Testis (tissue), 2 donors: ENCODE measurements at regions not wholly inside any gene's neighbourhood (a gene's known extent, or its start where the extent isn't known, plus 50 kb on each side); places are given as distances from the start of the nearest gene placed in this dataset.

Source experiments
- DNase-seq: peaks from one replicate; pipeline ENCODE4 v3.0.0-alpha.2; 2019
- H3K27ac ChIP-seq, 2 donors: fragments of 200-600 bp; sonication (generic); one replicate each; pipeline ENCODE4 v1.5.1; 2019
- H3K27me3 ChIP-seq: fragments of 200-600 bp; sonication (generic); one replicate; pipeline ENCODE4 v1.5.1; 2019
- H3K36me3 ChIP-seq: fragments of 200-600 bp; sonication (generic); one replicate; pipeline ENCODE4 v1.5.1; 2017; ENCODE audit warnings: low read depth; ENCODE audit errors: missing control alignments
- H3K4me1 ChIP-seq: fragments of 200-600 bp; sonication (generic); one replicate; pipeline ENCODE4 v1.5.1; 2019
- H3K4me3 ChIP-seq, 2 donors: fragments of 200-600 bp; sonication (generic); one replicate each; pipeline ENCODE4 v1.5.1; 2017 to 2019
- H3K9me3 ChIP-seq: fragments of 200-600 bp; sonication (generic); one replicate; pipeline ENCODE4 v1.5.1; 2017
- POLR2A ChIP-seq: fragments of 450-650 bp; IDR thresholded peaks from one replicate; pipeline ENCODE4 v1.6.1; 2017; ENCODE audit warnings: antibody characterized with exemption, mild to moderate bottlenecking, moderate library complexity
- WGBS, 2 donors: methylation state at CpG; one replicate each; pipeline ENCODE4 v1.1.5; 2018; 5-methylcytosine and 5-hydroxymethylcytosine counted together
- intact Hi-C: fragments of 100-400 bp; cut with DNase I; formaldehyde crosslinking; loops from one replicate; pipeline ENCODE4 v1.15.1; 2023; ENCODE audit warnings: low total_unique reads
- TF ChIP-seq, protein P1 (sequence below), 3 experiments: fragments of 450-650 bp in 2 of 3; fragments of 200-600 bp in 1 of 3; sonication (generic) in 1 of 3; IDR thresholded peaks; one replicate each; pipeline ENCODE4 v1.5.1; 2016 to 2019; ENCODE audit warnings: antibody characterized with exemption in 3 of 3, mild to moderate bottlenecking in 2 of 3, moderate library complexity in 1 of 3

DNA sequence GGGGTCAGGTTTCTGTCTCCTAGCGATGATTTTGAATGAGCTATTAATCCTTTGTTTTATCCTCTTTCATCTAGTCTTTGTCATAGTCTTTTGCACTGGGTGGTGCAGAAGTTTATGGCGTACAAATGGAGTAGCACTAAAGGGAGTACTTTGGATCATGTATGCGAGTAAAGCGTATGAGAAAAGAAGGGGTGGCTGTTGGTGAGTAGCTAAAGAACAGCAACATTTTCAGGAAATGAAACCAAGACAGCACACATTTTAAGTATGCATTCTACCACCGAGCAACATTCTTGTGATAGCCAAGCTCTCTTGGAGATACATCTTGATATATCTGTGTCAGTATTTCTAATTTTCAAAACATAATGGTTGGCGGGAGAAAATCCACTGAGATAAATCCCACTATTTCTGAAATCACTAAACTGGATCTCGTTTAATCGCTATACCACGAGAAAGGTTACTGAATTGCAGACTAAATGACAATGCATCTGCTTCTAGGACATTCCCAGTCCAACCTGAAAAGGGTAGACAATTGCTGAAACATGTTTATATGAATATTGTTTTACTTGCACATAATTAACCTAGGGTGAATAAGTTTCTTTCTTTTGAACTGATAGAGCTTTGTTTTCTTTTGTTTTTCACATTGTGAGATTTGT is 196.1 kb downstream of the TRIM27 start:
- no peaks in the 10 kb centered on the region for H3K4me1 ChIP-seq
- no peak overlapping the region for H3K4me3 ChIP-seq
- WGBS, 2 donors: 49 to 51% methylated on average over 9 of the region's 9 CpGs
- no peak for DNase-seq
- TF ChIP-seq, protein P1, sequence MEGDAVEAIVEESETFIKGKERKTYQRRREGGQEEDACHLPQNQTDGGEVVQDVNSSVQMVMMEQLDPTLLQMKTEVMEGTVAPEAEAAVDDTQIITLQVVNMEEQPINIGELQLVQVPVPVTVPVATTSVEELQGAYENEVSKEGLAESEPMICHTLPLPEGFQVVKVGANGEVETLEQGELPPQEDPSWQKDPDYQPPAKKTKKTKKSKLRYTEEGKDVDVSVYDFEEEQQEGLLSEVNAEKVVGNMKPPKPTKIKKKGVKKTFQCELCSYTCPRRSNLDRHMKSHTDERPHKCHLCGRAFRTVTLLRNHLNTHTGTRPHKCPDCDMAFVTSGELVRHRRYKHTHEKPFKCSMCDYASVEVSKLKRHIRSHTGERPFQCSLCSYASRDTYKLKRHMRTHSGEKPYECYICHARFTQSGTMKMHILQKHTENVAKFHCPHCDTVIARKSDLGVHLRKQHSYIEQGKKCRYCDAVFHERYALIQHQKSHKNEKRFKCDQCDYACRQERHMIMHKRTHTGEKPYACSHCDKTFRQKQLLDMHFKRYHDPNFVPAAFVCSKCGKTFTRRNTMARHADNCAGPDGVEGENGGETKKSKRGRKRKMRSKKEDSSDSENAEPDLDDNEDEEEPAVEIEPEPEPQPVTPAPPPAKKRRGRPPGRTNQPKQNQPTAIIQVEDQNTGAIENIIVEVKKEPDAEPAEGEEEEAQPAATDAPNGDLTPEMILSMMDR (IDR thresholded peaks at IDR 0.05): no peak
- no peak for TF ChIP-seq POLR2A
- no peaks in the 10 kb centered on the region for H3K36me3 ChIP-seq
- intact Hi-C loops: no loop called here
- H3K27me3 ChIP-seq: no peaks in the 10 kb centered on the region
- H3K27ac ChIP-seq: no peak overlapping the region
- no peaks in the 10 kb centered on the region for H3K9me3 ChIP-seq

DNA sequence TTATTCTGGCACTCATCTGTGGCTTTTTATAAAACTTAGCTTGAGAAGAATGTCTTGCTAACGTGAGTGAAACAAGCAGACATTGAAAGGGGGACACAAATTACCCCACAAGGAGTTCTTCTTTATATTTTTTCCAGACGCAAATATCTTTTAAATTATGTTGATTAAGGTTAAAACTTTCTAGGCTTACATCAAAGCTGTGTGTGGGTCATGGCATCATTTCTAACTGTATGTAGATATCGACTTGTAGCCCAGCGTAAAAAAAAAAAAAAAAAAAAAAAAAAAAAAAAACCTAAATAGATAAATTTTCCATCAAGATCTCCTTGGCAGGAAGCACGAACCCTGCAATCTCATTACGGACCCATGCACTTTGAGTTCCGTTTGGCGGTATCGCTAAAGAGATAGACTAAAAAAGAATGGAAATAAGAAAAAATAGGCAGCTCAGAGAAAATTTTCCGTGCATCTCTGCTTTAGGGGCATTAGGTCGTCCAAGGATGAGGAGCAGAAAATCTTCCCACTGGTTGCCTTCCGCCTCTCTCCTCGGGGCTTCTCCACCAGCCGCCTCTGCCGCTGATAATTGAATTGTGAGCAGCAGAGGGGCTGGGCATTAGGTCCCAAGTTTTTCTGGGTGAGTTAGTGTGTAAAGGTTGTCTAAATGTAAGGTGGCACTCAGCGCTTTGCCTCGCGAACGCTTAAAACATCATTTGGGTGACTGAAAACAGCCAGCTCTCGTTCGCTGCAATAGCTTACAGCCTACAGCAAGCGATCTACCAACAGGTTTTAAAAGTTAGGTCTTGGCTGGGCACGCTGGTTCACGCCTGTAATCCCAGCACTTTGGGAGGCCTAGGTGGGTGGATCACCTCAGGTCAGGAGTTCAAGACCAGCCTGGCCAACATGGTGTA is 194.0 kb downstream of the TRIM27 start:
- H3K9me3 ChIP-seq: no peaks in the 10 kb centered on the region
- no peak for DNase-seq
- H3K27ac ChIP-seq: no peak overlapping the region
- WGBS, 2 donors: 6 to 7% methylated on average over 24 of the region's 24 CpGs
- H3K27me3 ChIP-seq: no peaks in the 10 kb centered on the region
- no peaks in the 10 kb centered on the region for H3K36me3 ChIP-seq
- TF ChIP-seq POLR2A: no peak
- TF ChIP-seq, protein P1 (IDR thresholded peaks at IDR 0.05): no peak
- H3K4me3 ChIP-seq: peak overlapping the region in 1 of 2 donors; percentile 51
- no peaks in the 10 kb centered on the region for H3K4me1 ChIP-seq
- intact Hi-C loops: no loop called here

DNA sequence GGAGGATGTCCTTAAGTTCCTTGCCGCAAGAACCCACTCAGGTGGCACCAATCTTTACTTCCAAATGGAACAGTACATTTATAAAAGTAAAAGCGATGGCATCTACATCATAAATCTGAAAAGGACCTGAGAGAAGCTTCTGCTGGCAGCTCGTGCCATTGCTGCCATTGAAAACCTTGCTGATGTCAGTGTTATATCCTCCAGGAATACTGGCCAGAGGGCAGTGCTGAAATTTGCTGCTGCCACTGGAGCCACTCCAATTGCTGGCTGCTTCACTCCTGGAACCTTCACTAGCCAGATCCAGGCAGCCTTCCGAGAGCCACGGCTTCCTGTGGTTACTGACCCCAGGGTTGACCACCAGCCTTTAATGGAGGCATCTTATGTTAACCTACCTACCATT is 191.7 kb downstream of the TRIM27 start:
- WGBS, 2 donors: 36 to 39% methylated on average over 5 of the region's 5 CpGs
- Histone ChIP-seq H3K27ac (no peak overlapping the region), H3K9me3 (no peaks in the 10 kb centered on the region), H3K4me1 (no peaks in the 10 kb centered on the region), H3K27me3 (no peaks in the 10 kb centered on the region), H3K36me3 (no peaks in the 10 kb centered on the region), H3K4me3 (no peak overlapping the region)
- no peak for DNase-seq
- intact Hi-C loops: no loop called here
- no peak for TF ChIP-seq POLR2A
- TF ChIP-seq, protein P1 (IDR thresholded peaks at IDR 0.05): no peak

DNA sequence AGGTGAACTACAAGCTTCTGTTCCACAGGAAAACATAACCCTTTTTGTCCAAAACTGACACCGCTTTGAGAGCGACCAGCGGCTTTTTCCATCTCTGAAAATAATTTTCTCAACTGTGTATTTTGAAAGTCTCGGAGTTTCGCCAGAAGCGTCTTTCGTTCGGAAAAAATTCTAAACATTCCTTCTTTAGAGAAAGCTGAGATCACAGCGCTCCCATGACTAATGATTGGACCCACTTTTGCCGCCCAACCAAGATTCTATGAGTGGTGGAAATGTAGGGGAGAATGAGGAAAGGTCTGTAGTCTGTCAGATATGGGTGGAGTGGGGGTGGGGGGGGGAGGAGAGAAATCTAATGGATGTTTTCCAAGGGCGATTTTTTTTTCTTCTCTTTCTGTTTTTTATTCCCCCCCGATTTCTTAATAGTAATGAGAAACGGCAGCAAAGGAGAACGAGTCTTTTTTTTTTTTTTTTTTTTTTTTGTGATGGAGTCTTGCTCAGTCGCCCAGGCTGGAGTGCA is 189.3 kb downstream of the TRIM27 start:
- peak overlapping the region in 1 of 2 donors; percentile 9 for H3K4me3 ChIP-seq
- no peaks in the 10 kb centered on the region for H3K27me3 ChIP-seq
- TF ChIP-seq POLR2A: no peak
- TF ChIP-seq, protein P1 (IDR thresholded peaks at IDR 0.05): no peak
- 13 to 15% methylated on average over 15 of the region's 15 CpGs for WGBS, 2 donors
- H3K4me1 ChIP-seq: no peaks in the 10 kb centered on the region
- no peaks in the 10 kb centered on the region for H3K9me3 ChIP-seq
- H3K27ac ChIP-seq: no peak overlapping the region
- no peak for DNase-seq
- intact Hi-C loops: no loop called here
- no peaks in the 10 kb centered on the region for H3K36me3 ChIP-seq
